GM12878 (cell line): ENCODE measurements at regions not wholly inside any gene's neighbourhood (a gene's known extent, or its start where the extent isn't known, plus 50 kb on each side); places are given as distances from the start of the nearest gene placed in this dataset.

Experiments
- ATAC-seq: fragments of 200-7000 bp; cut with Tn5 transposase; 3 replicates; pipeline ENCODE4 v1.9.1; 2020; ENCODE audit warnings: mild to moderate bottlenecking, moderate library complexity
- BruUV-seq: library from RNA; stranded (reverse); fragments of 400-500 nt; replicated peaks from 2 replicates; lab custom pipeline; 2021; lab: Mats Ljungman, UMichigan
- CTCF ChIA-PET: fragments of 300-600 bp; sonication (Branson Sonifier 250); formaldehyde crosslinking; extraction: SDS; loops from one replicate; lab custom pipeline; 2021; ENCODE audit warnings: inconsistent platforms; lab: Yijun Ruan, JAX
- POLR2A ChIA-PET: fragments of 350-600 bp; formaldehyde crosslinking; extraction: SDS; loops from one replicate; lab custom pipeline; 2021; ENCODE audit warnings: inconsistent platforms; lab: Charles Lee
- RAD21 ChIA-PET: fragments of 300-600 bp; sonication (Branson Sonifier 250); formaldehyde crosslinking; loops from one replicate; lab custom pipeline; 2023; ENCODE audit warnings: antibody characterized with exemption; ENCODE audit not compliant: unreplicated experiment; lab: Charles Lee
- SMC1A ChIA-PET: fragments of 300-600 bp; sonication (Branson Sonifier 250); formaldehyde crosslinking; loops from one replicate; lab custom pipeline; 2023; ENCODE audit not compliant: unreplicated experiment, uncharacterized antibody; lab: Charles Lee
- DNase-seq: peaks from one replicate; pipeline ENCODE4 v3.0.0-alpha.2; 2011; ENCODE audit warnings: low read depth, low spot score
- FAIRE-seq: peaks from 3 replicates; lab custom pipeline; 2011; peaks lifted over from hg19 to GRCh38; lab: Jason Lieb, UNC
- H2AFZ ChIP-seq: 2 replicates; pipeline ENCODE4 v1.6.0; 2011; ENCODE audit warnings: low read depth, low read length, control low read depth; ENCODE audit not compliant: control insufficient read depth
- H3K27ac ChIP-seq: 2 replicates; pipeline ENCODE4 v1.5.1; 2011; ENCODE audit warnings: control low read depth; ENCODE audit not compliant: control insufficient read depth, insufficient read depth
- H3K27me3 ChIP-seq, 2 experiments: replicated peaks in 1 of 2; 2 replicates each; pipeline versions ENCODE4 v1.6.0 to v1.6.1; 2011; ENCODE audit warnings: low read length in 1 of 2; ENCODE audit not compliant: control insufficient read depth in 2 of 2, insufficient read depth in 2 of 2
- H3K36me3 ChIP-seq, 2 experiments: 2 replicates each; pipeline ENCODE4 v1.5.1; 2011; ENCODE audit warnings: low read length in 1 of 2; ENCODE audit not compliant: control insufficient read depth in 2 of 2, insufficient read depth in 2 of 2
- H3K4me1 ChIP-seq: 2 replicates; pipeline ENCODE4 v1.6.1; 2011; ENCODE audit warnings: mild to moderate bottlenecking, low read length, moderate library complexity, mixed read lengths; ENCODE audit not compliant: control insufficient read depth, insufficient read depth
- H3K4me2 ChIP-seq: 2 replicates; pipeline ENCODE4 v1.6.0; 2011; ENCODE audit warnings: control low read depth; ENCODE audit not compliant: control insufficient read depth, insufficient read depth
- H3K4me3 ChIP-seq: fragments of 200-600 bp; sonication (generic); 2 replicates; pipeline ENCODE4 v1.5.1; 2016
- H3K79me2 ChIP-seq: 2 replicates; pipeline ENCODE4 v1.6.0; 2011; ENCODE audit warnings: low read length; ENCODE audit not compliant: control insufficient read depth, insufficient read depth
- H3K9ac ChIP-seq: 2 replicates; pipeline ENCODE4 v1.8.0; 2011; ENCODE audit warnings: low read length, control low read depth, mixed read lengths; ENCODE audit not compliant: control insufficient read depth, insufficient read depth
- H3K9me3 ChIP-seq: replicated peaks from 3 replicates; pipeline ENCODE4 v1.5.1; 2011; ENCODE audit warnings: mild to moderate bottlenecking, low read length; ENCODE audit not compliant: control insufficient read depth, insufficient read depth
- H4K20me1 ChIP-seq: 2 replicates; pipeline ENCODE4 v1.6.0; 2011; ENCODE audit not compliant: control insufficient read depth, insufficient read depth
- EP300 ChIP-seq, 2 experiments: fragments of 150-350 bp in 1 of 2; IDR thresholded peaks; 2 replicates each; pipeline ENCODE4 v1.6.1; 2011 to 2012; ENCODE audit warnings: low read depth in 2 of 2, low read length in 2 of 2, borderline replicate concordance in 1 of 2, improper control_type of control experiment in 1 of 2, inconsistent platforms in 1 of 2; ENCODE audit not compliant: control insufficient read depth in 1 of 2
- ETV6 ChIP-seq, 2 experiments: fragments of 450-650 bp in 1 of 2; IDR thresholded peaks in 1 of 2; conservative IDR thresholded peaks in 1 of 2; 2 replicates each; pipeline ENCODE4 v1.6.1; 2014; ENCODE audit warnings: antibody characterized with exemption in 1 of 2, borderline replicate concordance in 1 of 2, low read depth in 1 of 2, mild to moderate bottlenecking in 1 of 2, moderate library complexity in 1 of 2
- NR2F1 ChIP-seq: fragments of 450-650 bp; conservative IDR thresholded peaks from 2 replicates; pipeline ENCODE4 v1.6.1; 2017; ENCODE audit warnings: mild to moderate bottlenecking
- STAT3 ChIP-seq: IDR thresholded peaks from 2 replicates; pipeline ENCODE4 v1.6.1; 2011; ENCODE audit warnings: low read depth, low read length, improper control_type of control experiment
- TCF3 ChIP-seq: IDR thresholded peaks from 2 replicates; pipeline ENCODE4 v1.6.1; 2012; ENCODE audit warnings: low read depth, mild to moderate bottlenecking, low read length, borderline replicate concordance; ENCODE audit not compliant: insufficient read depth
- ZBTB40 ChIP-seq: fragments of 450-650 bp; IDR thresholded peaks from 2 replicates; pipeline ENCODE4 v1.6.1; 2016; ENCODE audit warnings: mild to moderate bottlenecking, moderate library complexity, borderline replicate concordance
- WGBS: methylation state at CpG from one replicate; pipeline ENCODE4 v1.1.6; 2016; ENCODE audit warnings: low lambda C conversion rate; ENCODE audit not compliant: insufficient replicate concordance, insufficient coverage; ENCODE audit errors: missing lambda C conversion rate; 5-methylcytosine and 5-hydroxymethylcytosine counted together
- in situ Hi-C: fragments of 300-500 bp; cut with MboI; formaldehyde crosslinking; loops from 9 replicates; pipeline ENCODE4 v1.14.3; 2018; ENCODE audit warnings: mixed read lengths
- intact Hi-C: fragments of 100-400 bp; cut with micrococcal nuclease; formaldehyde crosslinking; loops from one replicate; pipeline ENCODE4 v1.14.2; 2022; ENCODE audit not compliant: unreplicated experiment

- H3K36me3 ChIP-seq = no peaks in the 10 kb centered on the region
- no peak overlapping the region for H3K4me2 ChIP-seq
- DNase-seq (no peak), FAIRE-seq (no peak), ATAC-seq (no peak)
- no peaks in the 10 kb centered on the region for H3K27me3 ChIP-seq
- TF ChIP-seq TCF3 = no peak
- TF ChIP-seq ETV6 (conservative IDR thresholded peaks at IDR 0.05 in 1 of 2, IDR thresholded peaks at IDR 0.05 in 1 of 2; ENCODE audit: borderline replicate concordance in 1 of 2, low read depth in 1 of 2) = no peak
- TF ChIP-seq ZBTB40 = no peak
- no peak for TF ChIP-seq STAT3
- TF ChIP-seq NR2F1 = no peak
- TF ChIP-seq EP300 (IDR thresholded peaks at IDR 0.05; ENCODE audit: borderline replicate concordance in 1 of 2, control insufficient read depth in 1 of 2, low read depth in 2 of 2, low read length in 2 of 2) = no peak
- POLR2A ChIA-PET = no interaction called here
- no peak overlapping the region for H3K4me3 ChIP-seq
- no peak overlapping the region for H3K9ac ChIP-seq
- H3K9me3 ChIP-seq = no peaks in the 10 kb centered on the region
- no peak overlapping the region for H3K27ac ChIP-seq
- CTCF ChIA-PET = no interaction called here
- SMC1A ChIA-PET = no interaction called here
- intact Hi-C loops = no loop called here
- no peaks in the 10 kb centered on the region for H4K20me1 ChIP-seq
- no peaks in the 10 kb centered on the region for H3K4me1 ChIP-seq
- WGBS = 20% methylated on average over 3 of the region's 3 CpGs
- no peak overlapping the region for H2AFZ ChIP-seq
- in situ Hi-C loops = no loop called here
- H3K79me2 ChIP-seq = no peaks in the 10 kb centered on the region
- RAD21 ChIA-PET = no interaction called here
- BruUV-seq = no TSS peak
These were observed 672.0 kb downstream of the RFPL4B start for GRCh38 chr6:113019176-113019575.
